HCEC 1CT (cell line): ENCODE measurements at regions not wholly inside any gene's neighbourhood (a gene's known extent, or its start where the extent isn't known, plus 50 kb on each side); places are given as distances from the start of the nearest gene placed in this dataset.
A peak's percentile ranks its signal among the peaks of the same experiment; 100 is the strongest.
"Not testable (repeated sequence)": the region's sequence is repeated elsewhere in the genome, so short reads cannot be mapped to it uniquely, and the experiment has no call there.

ENCODE experiments used
- DNase-seq: peaks from one replicate; pipeline ENCODE4 v3.0.0-alpha.2; 2017

GRCh38 chr6:140271759-140272377 is 897.4 kb upstream of the CITED2 start:
- DNase-seq: no peak

DNA sequence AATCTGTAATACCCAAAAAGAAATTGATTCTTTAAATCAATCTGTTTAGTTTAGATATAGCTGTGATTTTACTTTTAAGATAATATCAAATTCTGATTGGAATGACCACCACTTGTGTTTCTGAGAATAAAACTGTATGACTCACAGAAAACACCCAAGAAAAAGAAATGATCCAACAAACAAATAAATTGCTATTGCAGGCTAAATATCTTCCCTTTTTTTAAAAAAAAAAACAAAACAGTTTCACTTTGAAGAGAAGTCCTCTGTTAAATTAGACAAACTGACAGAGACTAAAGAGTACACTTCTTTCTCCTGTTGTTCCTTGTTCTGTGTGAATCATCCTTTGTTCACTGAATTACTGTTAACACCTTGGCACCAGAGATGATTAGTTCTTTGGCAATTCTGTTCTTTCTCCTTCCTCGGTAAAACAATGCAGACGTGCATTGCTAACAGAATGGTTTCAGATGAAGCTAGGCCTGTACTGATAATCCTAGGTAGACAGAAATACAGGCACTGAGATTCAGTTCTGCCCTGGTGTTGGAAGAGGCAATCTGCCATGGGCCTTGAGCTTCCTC is 895.2 kb upstream of the CITED2 start:
- no peak for DNase-seq

DNA sequence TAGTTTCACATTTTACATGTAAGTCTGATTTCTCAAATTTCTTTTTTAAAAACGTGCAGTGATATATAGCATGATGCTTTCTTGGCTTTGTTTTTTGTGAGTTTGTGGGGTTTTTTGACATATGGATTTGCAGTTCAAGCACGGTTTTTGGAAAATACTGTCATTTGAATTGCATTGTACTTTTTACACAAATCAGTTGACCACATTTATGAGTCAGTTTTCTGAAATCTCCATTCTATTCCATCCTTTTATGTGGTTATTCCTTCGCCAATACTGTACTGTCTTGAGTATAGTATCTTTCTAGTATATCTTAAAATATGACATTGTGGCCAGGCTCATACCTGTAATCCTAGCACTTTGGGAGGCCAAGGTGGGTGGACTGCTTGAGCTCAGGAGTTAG is 890.0 kb upstream of the CITED2 start:
- DNase-seq: no peak

DNA sequence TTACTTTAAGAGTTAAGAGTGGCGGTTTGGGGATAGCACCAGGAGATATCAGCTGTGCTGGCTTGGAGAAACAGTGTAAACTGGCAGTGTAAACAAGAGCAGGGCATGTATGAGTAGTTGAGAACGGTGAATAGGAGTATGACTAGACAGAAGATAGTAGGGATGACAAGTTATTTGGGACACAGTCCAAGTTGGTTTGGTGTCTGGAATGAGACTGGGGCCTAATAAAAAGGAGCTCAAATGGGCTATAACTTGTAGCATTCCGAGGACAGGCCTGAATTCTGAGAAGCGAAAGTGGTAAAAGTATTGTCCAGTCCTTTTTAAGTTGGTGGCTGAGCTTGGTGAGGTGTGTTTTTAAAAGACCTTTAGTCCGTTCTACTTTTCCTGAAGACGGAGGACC is 883.9 kb upstream of the CITED2 start:
- DNase-seq: not testable (repeated sequence)

- DNase-seq: no peak
Observed at GRCh38 chr6:140256248-140256647, 881.8 kb upstream of the CITED2 start.

DNA sequence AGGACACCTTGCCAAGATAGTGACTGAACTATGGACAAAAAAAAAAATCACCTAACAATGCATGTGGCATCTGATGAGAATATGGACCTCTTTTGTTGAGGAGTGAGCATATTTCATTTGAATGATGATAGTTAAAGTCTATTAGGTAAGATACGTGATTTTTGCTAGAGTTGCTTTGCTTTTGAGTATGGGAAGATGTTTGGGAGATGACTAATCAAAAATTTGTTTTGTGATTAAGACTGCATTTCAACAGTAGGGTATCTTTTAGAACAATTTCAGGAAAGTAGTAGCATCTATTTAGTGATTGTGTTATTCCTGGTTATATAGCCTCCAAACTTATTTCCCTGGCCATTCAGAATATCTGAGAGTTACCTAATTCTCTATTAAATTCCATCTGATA is 878.6 kb upstream of the CITED2 start:
- peak; percentile 65 for DNase-seq

- DNase-seq: peak; percentile 3
Observed at GRCh38 chr6:140252099-140252498, 877.7 kb upstream of the CITED2 start.

- no peak for DNase-seq
Observed at GRCh38 chr6:140245296-140246040, 871.0 kb upstream of the CITED2 start.

GRCh38 chr6:140237251-140237650 is 862.8 kb upstream of the CITED2 start:
- no peak for DNase-seq

DNA sequence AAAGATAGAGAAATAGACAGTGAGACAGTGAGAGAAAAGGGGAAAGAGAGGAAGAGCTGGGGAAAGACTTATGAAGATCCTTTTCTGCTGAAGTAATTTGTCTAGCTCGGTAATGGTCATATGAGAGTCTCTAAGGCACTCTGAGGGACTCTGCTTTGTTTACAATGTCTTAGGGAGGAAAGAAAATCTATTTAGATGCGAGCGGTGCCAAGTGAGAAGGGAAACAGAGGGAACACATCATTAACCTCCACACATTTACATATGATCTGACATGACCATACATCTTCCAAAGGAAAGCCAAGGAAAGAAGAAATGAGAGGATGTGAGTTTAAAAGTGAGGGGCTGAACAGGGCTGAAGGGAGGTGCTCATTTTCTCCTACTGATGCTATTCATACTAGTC is 862.3 kb upstream of the CITED2 start:
- no peak for DNase-seq

DNA sequence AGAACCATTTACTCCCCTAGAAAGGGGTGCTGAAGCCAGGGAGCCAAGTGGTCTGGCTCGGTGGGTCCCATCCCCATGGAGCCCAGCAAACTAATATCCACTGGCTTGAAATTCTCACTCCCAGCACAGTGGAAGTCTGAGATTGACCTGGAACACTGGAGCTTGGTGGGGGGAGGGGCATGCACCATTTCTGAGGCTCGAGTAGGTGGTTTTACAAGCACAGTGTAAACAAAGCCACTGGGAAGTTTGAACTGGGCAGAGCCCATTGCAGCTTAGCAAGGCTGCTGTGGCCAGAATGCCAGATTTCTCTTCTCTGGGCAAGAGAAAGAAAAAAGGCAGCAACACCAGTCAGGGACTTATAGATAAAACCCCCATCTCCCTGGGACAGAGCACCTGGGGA is 855.8 kb upstream of the CITED2 start:
- no peak for DNase-seq

DNA sequence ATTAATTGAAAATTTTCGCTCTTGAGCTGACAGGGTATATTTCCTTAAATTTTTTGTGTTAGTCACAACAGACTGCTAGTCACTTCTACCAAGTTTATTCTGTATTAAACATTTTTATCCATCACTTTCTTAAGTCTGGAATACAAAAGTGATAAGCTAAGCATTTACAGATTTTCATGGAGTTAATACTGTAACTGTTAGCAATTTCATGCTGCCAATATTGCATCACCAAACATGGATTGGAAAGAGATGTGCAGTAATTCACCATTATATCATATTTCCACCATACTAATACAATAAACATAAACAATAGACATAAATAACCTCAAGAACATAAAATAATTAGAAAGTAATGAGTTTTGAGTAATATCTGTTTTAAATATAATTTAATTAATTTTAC is 854.0 kb upstream of the CITED2 start:
- no peak for DNase-seq

GRCh38 chr6:140226637-140227036 is 852.2 kb upstream of the CITED2 start:
- no peak for DNase-seq

GRCh38 chr6:140225701-140226436 is 851.4 kb upstream of the CITED2 start:
- peak; percentile 62 for DNase-seq

GRCh38 chr6:140217283-140217682 is 842.8 kb upstream of the CITED2 start:
- DNase-seq: no peak

DNA sequence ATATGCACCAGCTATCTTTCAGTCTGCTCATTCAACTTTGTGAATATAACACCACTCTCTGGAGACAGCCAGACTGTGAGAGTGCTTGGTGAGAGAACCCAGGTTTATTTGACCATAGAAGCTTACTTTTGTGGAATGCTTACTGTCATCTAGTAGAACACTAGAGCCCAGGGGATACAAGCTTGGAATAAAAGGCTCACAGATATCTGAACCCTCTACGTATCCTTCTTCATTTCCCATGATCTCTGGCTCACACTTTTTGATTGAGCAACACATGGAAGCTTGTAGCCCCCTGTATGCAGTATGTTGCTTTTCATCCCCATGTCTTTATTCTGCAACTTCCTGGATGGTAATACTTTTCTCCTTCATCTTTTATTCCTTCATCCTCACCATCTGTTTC is 835.3 kb upstream of the CITED2 start:
- no peak for DNase-seq

GRCh38 chr6:140208286-140208685 is 833.8 kb upstream of the CITED2 start:
- DNase-seq: peak; percentile 27

DNA sequence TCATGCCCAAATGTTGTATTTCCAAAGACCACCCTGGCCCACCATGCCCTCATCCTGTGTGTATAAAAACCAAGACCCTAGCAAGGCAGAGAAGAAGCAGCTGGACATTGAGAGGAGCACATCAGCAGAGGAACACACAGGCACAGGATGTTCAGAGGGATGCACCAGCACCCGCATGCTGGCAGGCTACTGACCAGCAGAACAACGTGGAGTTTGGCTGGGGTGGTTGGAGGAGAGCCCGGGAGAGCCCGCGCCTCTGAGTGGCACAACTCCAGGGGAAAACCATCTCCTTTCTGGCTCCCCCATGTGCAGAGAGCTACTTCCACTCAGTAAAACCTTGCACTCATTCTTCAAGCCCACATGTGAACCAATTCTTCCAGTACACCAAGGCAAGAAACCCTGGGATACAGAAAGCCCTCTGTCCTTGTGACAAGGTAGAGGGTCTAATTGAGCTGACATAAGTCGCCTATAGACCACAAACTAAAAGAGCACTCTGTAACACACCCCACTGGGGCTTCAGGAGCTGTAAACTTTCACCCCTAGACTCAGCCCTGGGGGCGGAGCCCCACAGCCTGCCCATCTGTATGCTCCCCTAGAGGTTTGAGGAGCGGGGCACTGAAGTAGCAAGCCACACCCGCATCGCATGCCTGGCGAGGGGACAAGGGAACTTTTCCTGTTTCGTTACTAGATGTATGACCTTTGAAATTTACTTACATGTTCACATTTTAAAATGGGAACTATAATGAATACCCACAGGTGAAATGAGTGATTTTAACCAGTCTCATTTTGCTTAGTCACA is 831.5 kb upstream of the CITED2 start:
- DNase-seq: no peak

- peak; percentile 68 for DNase-seq
Observed at GRCh38 chr6:140204154-140204553, 829.7 kb upstream of the CITED2 start.

- DNase-seq: peak; percentile 86
Observed at GRCh38 chr6:140203661-140204147, 829.3 kb upstream of the CITED2 start.

- no peak for DNase-seq
Observed at GRCh38 chr6:140202964-140203515, 828.6 kb upstream of the CITED2 start.

DNA sequence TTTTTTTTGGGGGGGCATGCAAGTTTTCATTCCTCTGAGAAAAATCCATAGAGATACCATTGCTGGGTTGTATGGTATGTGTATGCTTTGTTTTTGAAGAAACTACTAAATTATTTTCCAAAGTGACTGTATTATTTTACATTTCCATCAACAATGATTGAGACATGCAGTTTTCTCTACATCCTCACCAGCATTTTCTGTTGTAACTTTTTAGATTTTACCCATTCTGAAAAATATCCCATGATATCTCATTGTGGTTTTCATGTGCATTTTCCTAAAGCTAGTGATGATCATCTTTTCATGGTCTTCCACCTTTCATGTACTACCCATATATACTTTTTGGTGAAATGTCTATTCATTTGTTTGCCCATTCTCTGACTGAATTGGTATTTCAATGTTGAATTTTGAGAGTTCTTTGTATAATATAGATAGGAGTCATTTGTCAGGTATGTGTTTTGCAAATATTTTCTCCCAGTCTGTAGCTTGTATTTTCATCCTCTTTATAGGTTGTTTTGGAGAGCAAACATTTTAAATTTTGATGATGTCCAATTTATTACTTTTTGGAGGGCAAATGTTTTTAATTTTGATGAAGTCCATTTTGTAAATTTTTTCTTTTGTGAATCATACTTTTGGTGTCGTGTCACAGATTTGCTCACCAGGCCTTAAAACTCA is 827.5 kb upstream of the CITED2 start:
- DNase-seq: no peak
